Neuronal stem cell (in vitro differentiated cells): ENCODE measurements at regions not wholly inside any gene's neighbourhood (a gene's known extent, or its start where the extent isn't known, plus 50 kb on each side); places are given as distances from the start of the nearest gene placed in this dataset.

Experiments used
- DNase-seq: peaks from one replicate; pipeline ENCODE4 v3.0.0-alpha.2; 2013; ENCODE audit warnings: low spot score
- H2AFZ ChIP-seq: one replicate; pipeline ENCODE4 v1.6.1; 2013; ENCODE audit warnings: mild to moderate bottlenecking, low read length, inconsistent platforms
- H2AK5ac ChIP-seq: 2 replicates; pipeline ENCODE4 v1.6.1; 2013; ENCODE audit warnings: low read depth, mild to moderate bottlenecking, inconsistent platforms, low read length, moderate library complexity, mixed read lengths
- H2BK120ac ChIP-seq: 2 replicates; pipeline ENCODE4 v1.6.1; 2013; ENCODE audit warnings: low read depth, mild to moderate bottlenecking, inconsistent platforms, low read length, moderate library complexity, mixed read lengths
- H2BK12ac ChIP-seq: one replicate; pipeline ENCODE4 v1.6.1; 2013; ENCODE audit warnings: low read length, inconsistent platforms
- H2BK15ac ChIP-seq: 2 replicates; pipeline ENCODE4 v1.6.1; 2013; ENCODE audit warnings: mild to moderate bottlenecking, low read length, inconsistent platforms, mixed read lengths
- H2BK5ac ChIP-seq: one replicate; pipeline ENCODE4 v1.6.1; 2013; ENCODE audit warnings: inconsistent platforms, mild to moderate bottlenecking, low read length, moderate library complexity
- H3K14ac ChIP-seq: one replicate; pipeline ENCODE4 v1.6.1; 2013; ENCODE audit warnings: low read length, inconsistent platforms
- H3K18ac ChIP-seq: 2 replicates; pipeline ENCODE4 v1.6.1; 2013; ENCODE audit warnings: low read length, inconsistent platforms
- H3K23ac ChIP-seq: 2 replicates; pipeline ENCODE4 v1.6.1; 2013; ENCODE audit warnings: low read depth, mild to moderate bottlenecking, mixed read lengths, low read length, inconsistent platforms; ENCODE audit not compliant: poor library complexity
- H3K27ac ChIP-seq: replicated peaks from 3 replicates; pipeline ENCODE4 v1.5.1; 2013; ENCODE audit warnings: low read length, inconsistent platforms
- H3K27me3 ChIP-seq, 3 experiments: 2 replicates each; pipeline ENCODE4 v1.6.1; 2013; ENCODE audit warnings: low read length in 3 of 3, mild to moderate bottlenecking in 2 of 3, inconsistent platforms in 1 of 3, low read depth in 1 of 3, mixed read lengths in 1 of 3, moderate library complexity in 1 of 3; ENCODE audit not compliant: control insufficient read depth in 3 of 3, insufficient read depth in 3 of 3
- H3K36me3 ChIP-seq, 2 donors: replicated peaks in 1 of 2; 2 replicates each; pipeline ENCODE4 v1.6.1; 2013; ENCODE audit warnings: low read length in 2 of 2; ENCODE audit not compliant: control insufficient read depth in 2 of 2, insufficient read depth in 2 of 2
- H3K4ac ChIP-seq: 2 replicates; pipeline ENCODE4 v1.6.1; 2013; ENCODE audit warnings: inconsistent platforms, mild to moderate bottlenecking, low read length, moderate library complexity
- H3K4me1 ChIP-seq, 2 donors: 1 replicate in 1 of 2; 2 replicates in 1 of 2; pipeline ENCODE4 v1.6.1; 2013; ENCODE audit warnings: low read length in 2 of 2, low read depth in 1 of 2; ENCODE audit not compliant: control insufficient read depth in 2 of 2, insufficient read depth in 1 of 2
- H3K4me2 ChIP-seq: one replicate; pipeline ENCODE4 v1.6.1; 2013; ENCODE audit warnings: mild to moderate bottlenecking, low read length, inconsistent platforms; ENCODE audit not compliant: insufficient read depth, poor library complexity, severe bottlenecking
- H3K4me3 ChIP-seq, 2 donors: 2 replicates each; pipeline ENCODE4 v1.5.1; 2013; ENCODE audit warnings: low read length in 2 of 2, mild to moderate bottlenecking in 2 of 2, inconsistent platforms in 1 of 2, moderate library complexity in 1 of 2
- H3K79me1 ChIP-seq: one replicate; pipeline ENCODE4 v1.6.1; 2013; ENCODE audit warnings: low read depth, mild to moderate bottlenecking, inconsistent platforms, low read length, moderate library complexity
- H3K9ac ChIP-seq: one replicate; pipeline ENCODE4 v1.6.1; 2013; ENCODE audit warnings: mild to moderate bottlenecking, low read depth, low read length, inconsistent platforms; ENCODE audit not compliant: poor library complexity
- H3K9me3 ChIP-seq, 2 donors: replicated peaks in 1 of 2; 2 replicates each; pipeline versions ENCODE3 to v1.6.1; 2013; ENCODE audit warnings: low read length in 2 of 2, mild to moderate bottlenecking in 2 of 2, inconsistent platforms in 1 of 2, low read depth in 1 of 2, mixed read lengths in 1 of 2, moderate library complexity in 1 of 2; ENCODE audit not compliant: control insufficient read depth in 2 of 2, insufficient read depth in 1 of 2
- H4K8ac ChIP-seq: one replicate; pipeline ENCODE4 v1.6.1; 2013; ENCODE audit warnings: low read depth, mild to moderate bottlenecking, inconsistent platforms, low read length, moderate library complexity
- H4K91ac ChIP-seq: one replicate; pipeline ENCODE4 v1.6.1; 2013; ENCODE audit warnings: low read length, low read depth, mild to moderate bottlenecking, inconsistent platforms; ENCODE audit not compliant: poor library complexity
- WGBS, 2 donors: extraction: QIAGEN DNeasy Blood & Tissue Kit; methylation state at CpG; one replicate each; pipeline ENCODE4 v1.1.7; 2013; ENCODE audit warnings: missing lambda C conversion rate in 2 of 2, mixed read lengths in 1 of 2; ENCODE audit not compliant: insufficient read length in 2 of 2, insufficient replicate concordance in 1 of 2; ENCODE audit errors: extremely low coverage in 2 of 2; 5-methylcytosine and 5-hydroxymethylcytosine counted together

- no peak overlapping the region for H2BK5ac ChIP-seq
- H3K4me1 ChIP-seq: no peaks in the 10 kb centered on the region
- H3K18ac ChIP-seq: no peak overlapping the region
- no peak overlapping the region for H2BK15ac ChIP-seq
- H3K27me3 ChIP-seq: no peaks in the 10 kb centered on the region
- H3K23ac ChIP-seq: no peak overlapping the region
- no peak overlapping the region for H3K9ac ChIP-seq
- no peak overlapping the region for H2AK5ac ChIP-seq
- H2BK120ac ChIP-seq: no peak overlapping the region
- no peak overlapping the region for H3K14ac ChIP-seq
- no peak for DNase-seq
- H4K8ac ChIP-seq: no peak overlapping the region
- H4K91ac ChIP-seq: no peak overlapping the region
- H3K9me3 ChIP-seq: no peaks in the 10 kb centered on the region
- no peak overlapping the region for H2AFZ ChIP-seq
- H3K79me1 ChIP-seq: no peaks in the 10 kb centered on the region
- WGBS, 2 donors: no CpG with 5 or more reads among the region's 3 CpGs
- no peak overlapping the region for H3K4ac ChIP-seq
- H3K27ac ChIP-seq: no peak overlapping the region
- no peaks in the 10 kb centered on the region for H3K36me3 ChIP-seq
- H3K4me3 ChIP-seq: no peak overlapping the region
- H3K4me2 ChIP-seq: no peak overlapping the region
- H2BK12ac ChIP-seq: no peak overlapping the region
Measured at GRCh38 chr14:41187868-41188267, 418.8 kb upstream of the LRFN5 start.

GRCh38 chr14:41171045-41171444 lies 435.6 kb upstream of the LRFN5 start:
- Histone ChIP-seq H3K9ac (no peak overlapping the region), H3K4me1 (peaks cover 0 to 4% of the 10 kb centered on the region in 2 donors), H4K91ac (no peak overlapping the region), H3K14ac (no peak overlapping the region), H3K36me3 (no peaks in the 10 kb centered on the region), H3K18ac (no peak overlapping the region), H4K8ac (no peak overlapping the region), H2AFZ (no peak overlapping the region), H3K4me3 (no peak overlapping the region), H3K23ac (no peak overlapping the region), H3K4ac (no peak overlapping the region), H3K27ac (no peak overlapping the region), H2BK15ac (no peak overlapping the region), H2AK5ac (no peak overlapping the region), H2BK12ac (no peak overlapping the region), H3K79me1 (no peaks in the 10 kb centered on the region), H3K4me2 (no peak overlapping the region), H2BK120ac (no peak overlapping the region), H3K9me3 (no peaks in the 10 kb centered on the region), H2BK5ac (no peak overlapping the region), H3K27me3 (no peaks in the 10 kb centered on the region)
- WGBS, 2 donors: no CpG with 5 or more reads among the region's 3 CpGs
- no peak for DNase-seq

- Histone ChIP-seq H3K14ac (no peak overlapping the region), H2BK120ac (no peak overlapping the region), H3K4ac (no peak overlapping the region), H3K18ac (no peak overlapping the region), H3K4me3 (no peak overlapping the region), H2AK5ac (no peak overlapping the region), H4K91ac (no peak overlapping the region), H2BK15ac (no peak overlapping the region), H3K9ac (no peak overlapping the region), H3K4me1 (peaks cover 0 to 4% of the 10 kb centered on the region in 2 donors), H2BK12ac (no peak overlapping the region), H4K8ac (no peak overlapping the region), H3K4me2 (no peak overlapping the region), H3K9me3 (no peaks in the 10 kb centered on the region), H3K23ac (no peak overlapping the region), H3K79me1 (no peaks in the 10 kb centered on the region), H2BK5ac (no peak overlapping the region), H3K36me3 (no peaks in the 10 kb centered on the region), H3K27ac (no peak overlapping the region), H3K27me3 (no peaks in the 10 kb centered on the region), H2AFZ (no peak overlapping the region)
- no peak for DNase-seq
- WGBS, 2 donors: no CpG with 5 or more reads among the region's 4 CpGs
Measured at GRCh38 chr14:41167040-41167439, 439.6 kb upstream of the LRFN5 start.

GRCh38 chr14:41154143-41154807 lies 452.4 kb upstream of the LRFN5 start:
- H3K27ac ChIP-seq: no peak overlapping the region
- no peak overlapping the region for H3K4me3 ChIP-seq
- WGBS, 2 donors: no CpG with 5 or more reads among the region's 56 CpGs
- no peaks in the 10 kb centered on the region for H3K27me3 ChIP-seq
- DNase-seq: no peak
- no peak overlapping the region for H2BK5ac ChIP-seq
- no peak overlapping the region for H3K18ac ChIP-seq
- H3K36me3 ChIP-seq: no peaks in the 10 kb centered on the region
- no peaks in the 10 kb centered on the region for H3K79me1 ChIP-seq
- H3K9me3 ChIP-seq: no peaks in the 10 kb centered on the region
- H4K91ac ChIP-seq: no peak overlapping the region
- no peak overlapping the region for H2BK15ac ChIP-seq
- no peak overlapping the region for H2BK120ac ChIP-seq
- H2BK12ac ChIP-seq: no peak overlapping the region
- no peak overlapping the region for H4K8ac ChIP-seq
- no peak overlapping the region for H2AFZ ChIP-seq
- no peak overlapping the region for H3K4me2 ChIP-seq
- no peak overlapping the region for H3K4ac ChIP-seq
- H2AK5ac ChIP-seq: no peak overlapping the region
- no peak overlapping the region for H3K23ac ChIP-seq
- H3K4me1 ChIP-seq: no peaks in the 10 kb centered on the region
- H3K14ac ChIP-seq: no peak overlapping the region
- H3K9ac ChIP-seq: peak overlapping the region; percentile 21
